ENCODE measurements at regions not wholly inside any gene's neighbourhood (a gene's known extent, or its start where the extent isn't known, plus 50 kb on each side); places are given as distances from the start of the nearest gene placed in this dataset.

- Histone ChIP-seq H3K4me1 (no peaks in the 10 kb centered on the region), H2AFZ (no peak overlapping the region), H3K27ac (no peak overlapping the region), H3K36me3 (ENCODE audit: control insufficient read depth, insufficient read depth, low read length) (no peaks in the 10 kb centered on the region), H3K4me2 (ENCODE audit: low read length) (no peak overlapping the region), H3K4me3 (ENCODE audit: low read depth, low read length) (no peak overlapping the region), H3K9ac (no peak overlapping the region), H3K27me3 (ENCODE audit: control insufficient read depth, insufficient read depth, low read length) (peaks cover 3% of the 10 kb centered on the region), H3K79me2 (no peaks in the 10 kb centered on the region), H3K9me3 (ENCODE audit: control insufficient read depth, low read length) (no peaks in the 10 kb centered on the region)
- TF ChIP-seq CTCF (IDR thresholded peaks at IDR 0.05) = no peak
Measured at GRCh38 chr2:65688141-65688886, 255.9 kb upstream of the SPRED2 start.

GRCh38 chr2:65687614-65688013 lies 255.2 kb upstream of the SPRED2 start:
- H3K27ac ChIP-seq = no peak overlapping the region
- no peak overlapping the region for H3K9ac ChIP-seq
- H3K4me1 ChIP-seq = no peaks in the 10 kb centered on the region
- no peak overlapping the region for H3K4me3 ChIP-seq (ENCODE audit: low read depth, low read length)
- peaks cover 3% of the 10 kb centered on the region for H3K27me3 ChIP-seq (ENCODE audit: control insufficient read depth, insufficient read depth, low read length)
- no peak overlapping the region for H2AFZ ChIP-seq
- no peaks in the 10 kb centered on the region for H3K9me3 ChIP-seq (ENCODE audit: control insufficient read depth, low read length)
- H3K4me2 ChIP-seq (ENCODE audit: low read length) = no peak overlapping the region
- H3K36me3 ChIP-seq (ENCODE audit: control insufficient read depth, insufficient read depth, low read length) = no peaks in the 10 kb centered on the region
- no peaks in the 10 kb centered on the region for H3K79me2 ChIP-seq
- no peak for TF ChIP-seq CTCF (IDR thresholded peaks at IDR 0.05)

GRCh38 chr2:65686928-65687521 lies 254.6 kb upstream of the SPRED2 start:
- TF ChIP-seq CTCF (IDR thresholded peaks at IDR 0.05) = no peak
- Histone ChIP-seq H3K9me3 (ENCODE audit: control insufficient read depth, low read length) (no peaks in the 10 kb centered on the region), H2AFZ (no peak overlapping the region), H3K4me1 (no peaks in the 10 kb centered on the region), H3K4me3 (ENCODE audit: low read depth, low read length) (no peak overlapping the region), H3K79me2 (no peaks in the 10 kb centered on the region), H3K9ac (no peak overlapping the region), H3K4me2 (ENCODE audit: low read length) (no peak overlapping the region), H3K27me3 (ENCODE audit: control insufficient read depth, insufficient read depth, low read length) (peaks cover 3% of the 10 kb centered on the region), H3K27ac (no peak overlapping the region), H3K36me3 (ENCODE audit: control insufficient read depth, insufficient read depth, low read length) (no peaks in the 10 kb centered on the region)

GRCh38 chr2:65681503-65681902 lies 249.1 kb upstream of the SPRED2 start:
- H2AFZ ChIP-seq = no peak overlapping the region
- H3K9me3 ChIP-seq (ENCODE audit: control insufficient read depth, low read length) = no peaks in the 10 kb centered on the region
- no peaks in the 10 kb centered on the region for H3K27me3 ChIP-seq (ENCODE audit: control insufficient read depth, insufficient read depth, low read length)
- no peaks in the 10 kb centered on the region for H3K36me3 ChIP-seq (ENCODE audit: control insufficient read depth, insufficient read depth, low read length)
- no peak overlapping the region for H3K4me2 ChIP-seq (ENCODE audit: low read length)
- no peaks in the 10 kb centered on the region for H3K79me2 ChIP-seq
- no peak for TF ChIP-seq CTCF (IDR thresholded peaks at IDR 0.05)
- no peak overlapping the region for H3K9ac ChIP-seq
- no peak overlapping the region for H3K27ac ChIP-seq
- H3K4me1 ChIP-seq = no peaks in the 10 kb centered on the region
- H3K4me3 ChIP-seq (ENCODE audit: low read depth, low read length) = no peak overlapping the region
